ENCODE measurements at regions not wholly inside any gene's neighbourhood (a gene's known extent, or its start where the extent isn't known, plus 50 kb on each side); places are given as distances from the start of the nearest gene placed in this dataset.

- TF ChIP-seq ZNF384 (IDR thresholded peaks at IDR 0.05; ENCODE audit: borderline replicate concordance, low read depth, low read length) (no peak), ZSCAN29 (IDR thresholded peaks at IDR 0.05) (no peak), IKZF2 (IDR thresholded peaks at IDR 0.05) (no peak), BCLAF1 (IDR thresholded peaks at IDR 0.05) (no peak)
- TF ChIP-seq, protein P1, sequence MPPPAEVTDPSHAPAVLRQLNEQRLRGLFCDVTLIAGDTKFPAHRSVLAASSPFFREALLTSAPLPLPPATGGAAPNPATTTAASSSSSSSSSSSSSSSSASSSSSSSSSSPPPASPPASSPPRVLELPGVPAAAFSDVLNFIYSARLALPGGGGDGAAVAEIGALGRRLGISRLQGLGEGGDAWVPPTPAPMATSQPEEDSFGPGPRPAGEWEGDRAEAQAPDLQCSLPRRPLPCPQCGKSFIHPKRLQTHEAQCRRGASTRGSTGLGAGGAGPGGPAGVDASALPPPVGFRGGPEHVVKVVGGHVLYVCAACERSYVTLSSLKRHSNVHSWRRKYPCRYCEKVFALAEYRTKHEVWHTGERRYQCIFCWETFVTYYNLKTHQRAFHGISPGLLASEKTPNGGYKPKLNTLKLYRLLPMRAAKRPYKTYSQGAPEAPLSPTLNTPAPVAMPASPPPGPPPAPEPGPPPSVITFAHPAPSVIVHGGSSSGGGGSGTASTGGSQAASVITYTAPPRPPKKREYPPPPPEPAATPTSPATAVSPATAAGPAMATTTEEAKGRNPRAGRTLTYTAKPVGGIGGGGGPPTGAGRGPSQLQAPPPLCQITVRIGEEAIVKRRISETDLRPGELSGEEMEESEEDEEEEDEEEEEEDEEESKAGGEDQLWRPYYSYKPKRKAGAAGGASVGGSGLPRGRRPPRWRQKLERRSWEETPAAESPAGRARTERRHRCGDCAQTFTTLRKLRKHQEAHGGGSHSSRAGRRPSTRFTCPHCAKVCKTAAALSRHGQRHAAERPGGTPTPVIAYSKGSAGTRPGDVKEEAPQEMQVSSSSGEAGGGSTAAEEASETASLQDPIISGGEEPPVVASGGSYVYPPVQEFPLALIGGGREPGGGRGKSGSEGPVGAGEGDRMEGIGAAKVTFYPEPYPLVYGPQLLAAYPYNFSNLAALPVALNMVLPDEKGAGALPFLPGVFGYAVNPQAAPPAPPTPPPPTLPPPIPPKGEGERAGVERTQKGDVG (CRISPR knock-in tag; IDR thresholded peaks at IDR 0.05), result no peak
These were observed 824.6 kb upstream of the GOT2 start (continued) for GRCh38 chr16:59558679-59559078.

DNA sequence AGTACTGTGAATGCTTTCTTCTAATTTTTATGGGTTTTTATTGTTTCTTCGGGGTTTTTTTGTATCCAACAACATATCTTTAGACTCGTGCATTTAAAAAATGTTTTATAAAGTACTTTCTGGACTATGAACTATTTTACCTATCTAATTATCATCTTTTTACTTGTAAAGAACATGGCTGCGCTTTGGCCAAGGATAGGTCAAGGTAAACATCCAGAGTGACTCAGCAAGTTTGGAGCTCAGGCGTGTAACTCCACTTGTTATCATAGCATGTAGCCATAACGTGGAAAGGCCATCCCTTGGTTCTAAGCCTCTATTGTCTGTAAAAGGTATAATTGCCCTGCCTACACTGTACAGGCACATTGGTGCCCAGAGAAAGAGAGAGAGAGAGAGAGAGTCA is 818.0 kb upstream of the GOT2 start:
- POLR2A ChIA-PET, result no interaction called here
- in situ Hi-C loops (cut with MboI), result no loop called here
- TF ChIP-seq EP300 (IDR thresholded peaks at IDR 0.05; ENCODE audit: borderline replicate concordance in 1 of 2, control insufficient read depth in 1 of 2, low read depth in 2 of 2, low read length in 2 of 2), result no peak
- TF ChIP-seq FOXM1 (IDR thresholded peaks at IDR 0.05; ENCODE audit: low read depth, low read length), result no peak
- TF ChIP-seq CUX1 (IDR thresholded peaks at IDR 0.05; ENCODE audit: insufficient replicate concordance, low read depth, low read length), result no peak
- no peak for TF ChIP-seq ZNF24 (IDR thresholded peaks at IDR 0.05)
- no peak for TF ChIP-seq POU2F2 (IDR thresholded peaks at IDR 0.05; ENCODE audit: borderline replicate concordance, low read depth, low read length)
- TF ChIP-seq ATF7 (IDR thresholded peaks at IDR 0.05; ENCODE audit: low read depth), result no peak
- no peak for TF ChIP-seq NR2F1 (conservative IDR thresholded peaks at IDR 0.05)
- TF ChIP-seq TBL1XR1 (IDR thresholded peaks at IDR 0.05; ENCODE audit: low read depth, low read length), result no peak

More for the DNA sequence above, 818.0 kb upstream of the GOT2 start:
- H2AFZ ChIP-seq (ENCODE audit: control insufficient read depth, low read depth, low read length), result no peak overlapping the region
- no peak for DNase-seq (ENCODE audit: low read depth, low spot score)
- no peaks in the 10 kb centered on the region for H3K27me3 ChIP-seq (replicated peaks in 1 of 2; ENCODE audit: control insufficient read depth in 2 of 2, insufficient read depth in 2 of 2, low read length in 1 of 2)
- WGBS (ENCODE audit: insufficient coverage, insufficient replicate concordance, low lambda C conversion rate, missing lambda C conversion rate), result 12% methylated on average over 5 of the region's 5 CpGs
- ChIA-PET CTCF (no interaction called here), SMC1A (ENCODE audit: uncharacterized antibody, unreplicated experiment) (no interaction called here), RAD21 (ENCODE audit: unreplicated experiment) (no interaction called here)
- no peak for FAIRE-seq
- H4K20me1 ChIP-seq (ENCODE audit: control insufficient read depth, insufficient read depth), result no peaks in the 10 kb centered on the region
- no peaks in the 10 kb centered on the region for H3K9me3 ChIP-seq (replicated peaks; ENCODE audit: control insufficient read depth, insufficient read depth, low read length)
- no peaks in the 10 kb centered on the region for H3K79me2 ChIP-seq (ENCODE audit: control insufficient read depth, insufficient read depth, low read length)
- BruUV-seq (replicated peaks), result no TSS peak
- ATAC-seq, result no peak
- H3K9ac ChIP-seq (ENCODE audit: control insufficient read depth, insufficient read depth, low read length), result no peak overlapping the region
- no peak overlapping the region for H3K4me3 ChIP-seq
- no peaks in the 10 kb centered on the region for H3K4me1 ChIP-seq (ENCODE audit: control insufficient read depth, insufficient read depth, low read length)
- H3K27ac ChIP-seq (ENCODE audit: control insufficient read depth, insufficient read depth), result no peak overlapping the region
- H3K4me2 ChIP-seq (ENCODE audit: control insufficient read depth, insufficient read depth), result no peak overlapping the region
- intact Hi-C loops (cut with micrococcal nuclease; ENCODE audit: unreplicated experiment), result no loop called here
- H3K36me3 ChIP-seq (ENCODE audit: control insufficient read depth in 2 of 2, insufficient read depth in 2 of 2, low read length in 1 of 2), result no peaks in the 10 kb centered on the region
